ENCODE measurements at regions not wholly inside any gene's neighbourhood (a gene's known extent, or its start where the extent isn't known, plus 50 kb on each side); places are given as distances from the start of the nearest gene placed in this dataset.
"Not testable (repeated sequence)": the region's sequence is repeated elsewhere in the genome, so short reads cannot be mapped to it uniquely, and the experiment has no call there.

DNA sequence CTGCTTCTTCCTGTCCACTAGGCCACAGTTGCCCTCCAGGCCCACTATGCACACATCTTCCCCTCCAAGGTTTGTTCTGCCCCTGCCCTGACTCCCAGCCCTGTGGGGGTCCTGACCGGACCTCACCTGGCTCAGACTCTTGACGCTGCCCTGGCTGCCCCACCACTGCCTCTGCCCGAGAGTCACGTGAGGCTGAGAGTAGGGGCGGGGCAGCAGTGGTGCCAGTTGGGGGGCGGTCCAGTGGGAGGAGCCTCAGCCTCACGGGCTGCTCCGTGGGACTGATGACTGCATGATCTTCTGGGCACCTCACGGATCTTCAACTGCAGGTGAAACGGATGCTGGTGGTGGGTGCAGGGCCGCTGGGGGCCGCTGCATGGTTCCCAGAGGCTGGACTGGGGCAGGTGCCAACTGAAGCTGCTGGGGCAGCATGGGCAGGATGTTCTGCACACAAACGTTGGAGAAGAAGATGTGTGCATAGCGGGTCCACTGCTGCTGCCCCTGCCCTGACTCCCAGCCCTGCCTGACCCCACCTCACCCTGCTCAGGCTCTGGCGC is 77.6 kb downstream of the HHIPL2 start:
- not testable (repeated sequence) for H3K27me3 ChIP-seq (ENCODE audit: control insufficient read depth, insufficient read depth, low read length, poor library complexity, severe bottlenecking); H3K27ac ChIP-seq (ENCODE audit: insufficient read depth, low read depth, low read length, poor library complexity, severe bottlenecking); H3K4me1 ChIP-seq (ENCODE audit: control insufficient read depth, insufficient read depth, low read length); H3K9me3 ChIP-seq (ENCODE audit: control insufficient read depth, low read length); H3K36me3 ChIP-seq (ENCODE audit: control insufficient read depth, insufficient read depth, low read length); H3K4me3 ChIP-seq (ENCODE audit: insufficient read depth, low read depth, low read length)
- WGBS, 2 experiments: 85 to 89% methylated on average over 12 to 13 of the region's 15 CpGs

DNA sequence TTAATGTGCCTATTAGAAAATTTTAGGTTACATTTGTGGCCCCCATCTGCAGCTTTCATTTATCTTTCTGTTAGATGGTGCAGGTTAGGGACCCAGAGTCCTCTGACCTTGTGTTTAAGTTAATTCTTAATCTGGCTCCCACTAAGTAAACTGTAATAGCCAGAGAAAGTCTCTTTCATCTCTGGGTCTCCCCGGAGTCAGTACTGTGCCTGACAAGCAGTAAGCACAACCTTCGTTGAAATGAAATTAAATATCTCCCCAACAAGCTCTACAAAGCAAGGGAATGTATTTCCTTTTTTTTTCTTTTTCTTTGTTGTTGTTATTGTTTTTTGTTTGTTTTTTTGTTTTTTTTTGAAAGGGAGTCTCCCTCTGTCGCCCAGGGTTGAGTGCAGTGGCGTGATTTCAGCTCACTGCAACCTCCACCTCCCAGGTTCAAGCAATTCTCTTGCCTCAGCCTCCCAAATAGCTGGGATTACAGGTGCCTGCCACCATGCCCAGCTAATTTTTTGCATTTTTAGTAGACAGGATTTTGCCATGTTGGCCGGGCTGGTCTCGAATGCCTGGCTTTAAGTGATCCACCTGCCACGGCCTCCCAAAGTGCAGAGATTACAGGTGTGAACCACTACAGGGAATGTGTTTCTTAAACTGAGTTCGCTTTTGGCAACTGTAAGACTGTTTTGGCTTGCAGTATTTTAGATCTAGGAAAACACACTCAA is 81.6 kb downstream of the HHIPL2 start:
- WGBS, 2 experiments: 92 to 94% methylated on average over 8 of the region's 8 CpGs
- no peaks in the 10 kb centered on the region for H3K9me3 ChIP-seq (ENCODE audit: control insufficient read depth, low read length)
- no peaks in the 10 kb centered on the region for H3K4me1 ChIP-seq (ENCODE audit: control insufficient read depth, insufficient read depth, low read length)
- no peak overlapping the region for H3K4me3 ChIP-seq (ENCODE audit: insufficient read depth, low read depth, low read length)
- H3K27me3 ChIP-seq (ENCODE audit: control insufficient read depth, insufficient read depth, low read length, poor library complexity, severe bottlenecking): peaks cover 3% of the 10 kb centered on the region
- no peaks in the 10 kb centered on the region for H3K36me3 ChIP-seq (ENCODE audit: control insufficient read depth, insufficient read depth, low read length)
- H3K27ac ChIP-seq (ENCODE audit: insufficient read depth, low read depth, low read length, poor library complexity, severe bottlenecking): no peak overlapping the region

GRCh38 chr1:222465211-222466041 is 82.5 kb downstream of the HHIPL2 start:
- H3K27ac ChIP-seq (ENCODE audit: insufficient read depth, low read depth, low read length, poor library complexity, severe bottlenecking): peak overlapping the region; percentile 66
- peak overlapping the region; percentile 37 for H3K4me3 ChIP-seq (ENCODE audit: insufficient read depth, low read depth, low read length)
- whole genome bisulfite sequencing, 2 experiments: 6% methylated on average over 46 of the region's 46 CpGs
- H3K4me1 ChIP-seq (ENCODE audit: control insufficient read depth, insufficient read depth, low read length): no peaks in the 10 kb centered on the region
- peaks cover 3% of the 10 kb centered on the region for H3K27me3 ChIP-seq (ENCODE audit: control insufficient read depth, insufficient read depth, low read length, poor library complexity, severe bottlenecking)
- H3K9me3 ChIP-seq (ENCODE audit: control insufficient read depth, low read length): no peaks in the 10 kb centered on the region
- no peaks in the 10 kb centered on the region for H3K36me3 ChIP-seq (ENCODE audit: control insufficient read depth, insufficient read depth, low read length)

DNA sequence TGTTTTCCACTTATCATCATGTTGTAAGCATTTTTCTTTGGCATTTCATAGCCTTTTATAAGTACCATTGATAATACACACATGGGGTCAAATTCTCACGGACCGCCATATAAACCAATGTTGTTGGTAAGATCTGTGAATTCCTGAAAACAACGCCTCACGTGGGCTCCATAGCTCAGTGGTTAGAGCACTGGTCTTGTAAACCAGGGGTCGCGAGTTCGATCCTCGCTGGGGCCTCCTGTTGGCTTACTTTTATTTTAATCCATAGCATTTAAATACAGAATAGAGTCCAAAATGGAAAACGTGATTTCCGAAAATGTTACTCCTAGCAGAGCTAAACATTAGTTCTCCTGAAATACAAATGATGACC is 83.1 kb downstream of the HHIPL2 start:
- WGBS, 2 experiments: 16 to 18% methylated on average over 10 of the region's 10 CpGs
- no peaks in the 10 kb centered on the region for H3K4me1 ChIP-seq (ENCODE audit: control insufficient read depth, insufficient read depth, low read length)
- no peak overlapping the region for H3K27ac ChIP-seq (ENCODE audit: insufficient read depth, low read depth, low read length, poor library complexity, severe bottlenecking)
- H3K36me3 ChIP-seq (ENCODE audit: control insufficient read depth, insufficient read depth, low read length): no peaks in the 10 kb centered on the region
- no peaks in the 10 kb centered on the region for H3K9me3 ChIP-seq (ENCODE audit: control insufficient read depth, low read length)
- H3K4me3 ChIP-seq (ENCODE audit: insufficient read depth, low read depth, low read length): peak overlapping the region; percentile 31
- peaks cover 3% of the 10 kb centered on the region for H3K27me3 ChIP-seq (ENCODE audit: control insufficient read depth, insufficient read depth, low read length, poor library complexity, severe bottlenecking)

DNA sequence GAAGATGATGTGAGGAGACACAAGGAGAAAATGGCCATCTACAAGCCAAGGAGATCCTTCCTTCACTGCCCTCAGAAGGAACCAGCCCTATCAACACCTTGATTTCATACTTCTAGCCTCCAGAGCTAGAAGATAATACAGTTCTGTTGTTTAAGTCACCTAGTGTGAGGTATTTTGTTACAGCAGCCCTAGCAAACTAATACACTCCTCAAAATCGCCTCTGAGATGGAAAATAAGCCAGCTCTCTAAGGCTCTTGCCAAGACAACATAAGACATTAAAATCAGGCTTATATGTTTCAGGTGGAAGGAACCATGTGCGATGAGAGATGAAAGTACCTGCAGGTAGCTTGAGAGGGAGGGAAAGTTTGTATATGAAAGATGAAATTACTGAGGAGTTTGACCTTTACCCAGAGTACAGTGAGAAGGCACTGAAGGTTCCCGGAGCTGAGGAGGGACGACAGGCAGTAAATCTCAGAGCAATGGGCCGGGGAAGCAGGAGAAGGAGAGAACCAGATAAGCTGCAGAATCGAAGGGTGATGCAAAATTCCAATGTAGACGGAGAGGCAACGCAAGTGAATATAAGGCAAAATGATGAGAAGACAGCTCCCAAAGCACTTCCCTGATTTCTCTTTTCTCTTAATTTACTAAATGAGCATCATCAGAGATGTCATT is 84.7 kb downstream of the HHIPL2 start:
- peaks cover 3% of the 10 kb centered on the region for H3K27me3 ChIP-seq (ENCODE audit: control insufficient read depth, insufficient read depth, low read length, poor library complexity, severe bottlenecking)
- H3K27ac ChIP-seq (ENCODE audit: insufficient read depth, low read depth, low read length, poor library complexity, severe bottlenecking): no peak overlapping the region
- H3K4me3 ChIP-seq (ENCODE audit: insufficient read depth, low read depth, low read length): no peak overlapping the region
- H3K9me3 ChIP-seq (ENCODE audit: control insufficient read depth, low read length): no peaks in the 10 kb centered on the region
- WGBS, 2 experiments: 88 to 94% methylated on average over 8 of the region's 8 CpGs
- H3K36me3 ChIP-seq (ENCODE audit: control insufficient read depth, insufficient read depth, low read length): no peaks in the 10 kb centered on the region
- H3K4me1 ChIP-seq (ENCODE audit: control insufficient read depth, insufficient read depth, low read length): no peaks in the 10 kb centered on the region

GRCh38 chr1:222462601-222463000 is 85.3 kb downstream of the HHIPL2 start:
- no peaks in the 10 kb centered on the region for H3K9me3 ChIP-seq (ENCODE audit: control insufficient read depth, low read length)
- H3K27me3 ChIP-seq (ENCODE audit: control insufficient read depth, insufficient read depth, low read length, poor library complexity, severe bottlenecking): peaks cover 3% of the 10 kb centered on the region

DNA sequence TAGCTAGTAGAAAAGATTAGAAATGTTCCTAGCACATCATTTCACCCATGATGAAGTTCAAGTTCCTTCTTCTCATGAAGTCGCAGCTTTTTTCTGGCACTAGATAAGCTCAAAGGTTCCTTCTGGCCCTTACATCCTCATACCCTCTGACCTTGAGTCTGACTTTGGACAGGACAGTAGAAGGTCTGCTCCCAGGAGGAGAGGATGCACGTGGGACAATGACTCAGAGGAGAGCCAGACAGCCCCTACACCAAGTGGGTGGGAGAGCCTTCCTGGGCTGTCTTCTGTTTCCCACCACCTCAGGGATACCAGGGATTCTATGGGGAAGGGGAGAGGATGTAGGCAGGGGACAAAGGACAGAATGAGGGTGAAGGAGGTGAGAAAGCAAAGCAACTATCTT is 86.0 kb downstream of the HHIPL2 start:
- Histone ChIP-seq H3K4me1 (ENCODE audit: control insufficient read depth, insufficient read depth, low read length) (no peaks in the 10 kb centered on the region), H3K27ac (ENCODE audit: insufficient read depth, low read depth, low read length, poor library complexity, severe bottlenecking) (no peak overlapping the region), H3K36me3 (ENCODE audit: control insufficient read depth, insufficient read depth, low read length) (no peaks in the 10 kb centered on the region), H3K27me3 (ENCODE audit: control insufficient read depth, insufficient read depth, low read length, poor library complexity, severe bottlenecking) (no peaks in the 10 kb centered on the region), H3K9me3 (ENCODE audit: control insufficient read depth, low read length) (no peaks in the 10 kb centered on the region), H3K4me3 (ENCODE audit: insufficient read depth, low read depth, low read length) (no peak overlapping the region)
- WGBS, 2 experiments: 71 to 83% methylated on average over 2 of the region's 2 CpGs

More at GRCh38 chr1:222462601-222463000, 85.3 kb downstream of the HHIPL2 start:
- Histone ChIP-seq H3K4me3 (ENCODE audit: insufficient read depth, low read depth, low read length) (no peak overlapping the region), H3K27ac (ENCODE audit: insufficient read depth, low read depth, low read length, poor library complexity, severe bottlenecking) (no peak overlapping the region), H3K36me3 (ENCODE audit: control insufficient read depth, insufficient read depth, low read length) (no peaks in the 10 kb centered on the region), H3K4me1 (ENCODE audit: control insufficient read depth, insufficient read depth, low read length) (no peaks in the 10 kb centered on the region)
- 72 to 85% methylated on average over 2 of the region's 2 CpGs for WGBS, 2 experiments

DNA sequence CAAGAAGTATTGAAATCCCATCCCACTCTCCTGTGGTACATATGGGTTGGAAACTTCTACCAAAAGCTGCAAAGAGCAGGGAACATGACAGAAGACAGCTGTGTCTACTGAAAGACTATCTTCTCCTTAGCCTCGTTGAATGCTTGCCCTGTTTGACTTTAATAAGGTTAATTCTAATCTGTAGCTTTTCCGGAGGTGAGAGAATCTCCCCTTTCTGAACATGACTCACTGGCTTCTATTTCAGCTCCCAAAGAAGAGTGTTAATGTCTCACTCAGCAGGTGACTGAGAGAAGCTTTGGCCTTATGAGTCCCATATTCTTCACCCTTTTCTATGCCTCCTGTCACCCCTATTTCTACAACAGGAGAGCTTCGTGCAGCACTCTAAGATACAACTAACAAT is 88.3 kb downstream of the HHIPL2 start:
- WGBS, 2 experiments: 81 to 86% methylated on average over 3 of the region's 3 CpGs
- Histone ChIP-seq H3K9me3 (ENCODE audit: control insufficient read depth, low read length) (no peaks in the 10 kb centered on the region), H3K36me3 (ENCODE audit: control insufficient read depth, insufficient read depth, low read length) (no peaks in the 10 kb centered on the region), H3K27ac (ENCODE audit: insufficient read depth, low read depth, low read length, poor library complexity, severe bottlenecking) (no peak overlapping the region), H3K4me1 (ENCODE audit: control insufficient read depth, insufficient read depth, low read length) (no peaks in the 10 kb centered on the region), H3K4me3 (ENCODE audit: insufficient read depth, low read depth, low read length) (no peak overlapping the region), H3K27me3 (ENCODE audit: control insufficient read depth, insufficient read depth, low read length, poor library complexity, severe bottlenecking) (no peaks in the 10 kb centered on the region)

DNA sequence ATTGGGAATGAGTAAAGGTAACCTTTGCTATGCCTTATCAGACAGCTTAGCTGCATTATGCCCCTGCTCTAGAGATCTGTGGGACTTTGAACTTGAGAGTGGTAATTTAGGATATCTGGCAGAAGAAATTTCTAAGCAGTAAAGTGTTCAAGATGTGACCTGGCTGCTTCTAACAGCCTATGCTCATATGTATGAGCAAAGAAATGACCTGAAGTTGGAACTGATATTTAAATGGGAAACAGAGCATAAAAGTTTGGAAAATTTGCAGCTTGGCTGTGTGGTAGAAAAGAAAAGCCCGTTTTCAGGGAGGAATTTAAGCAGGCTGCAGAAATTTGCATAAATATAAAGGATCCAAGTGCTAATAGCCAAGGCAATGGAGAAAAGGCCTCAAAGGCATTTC is 90.4 kb downstream of the HHIPL2 start:
- Histone ChIP-seq H3K27ac (ENCODE audit: insufficient read depth, low read depth, low read length, poor library complexity, severe bottlenecking) (no peak overlapping the region), H3K4me1 (ENCODE audit: control insufficient read depth, insufficient read depth, low read length) (no peaks in the 10 kb centered on the region), H3K36me3 (ENCODE audit: control insufficient read depth, insufficient read depth, low read length) (no peaks in the 10 kb centered on the region), H3K4me3 (ENCODE audit: insufficient read depth, low read depth, low read length) (no peak overlapping the region), H3K9me3 (ENCODE audit: control insufficient read depth, low read length) (no peaks in the 10 kb centered on the region), H3K27me3 (ENCODE audit: control insufficient read depth, insufficient read depth, low read length, poor library complexity, severe bottlenecking) (no peaks in the 10 kb centered on the region)
- WGBS, 2 experiments: 84 to 87% methylated on average over 1 of the region's 1 CpG

GRCh38 chr1:222457084-222457483 is 90.8 kb downstream of the HHIPL2 start:
- no peaks in the 10 kb centered on the region for H3K27me3 ChIP-seq (ENCODE audit: control insufficient read depth, insufficient read depth, low read length, poor library complexity, severe bottlenecking)
- WGBS, 2 experiments: 90 to 97% methylated on average over 1 of the region's 1 CpG

More at GRCh38 chr1:222457084-222457483, 90.8 kb downstream of the HHIPL2 start:
- Histone ChIP-seq H3K4me1 (ENCODE audit: control insufficient read depth, insufficient read depth, low read length) (no peaks in the 10 kb centered on the region), H3K9me3 (ENCODE audit: control insufficient read depth, low read length) (no peaks in the 10 kb centered on the region), H3K36me3 (ENCODE audit: control insufficient read depth, insufficient read depth, low read length) (no peaks in the 10 kb centered on the region), H3K4me3 (ENCODE audit: insufficient read depth, low read depth, low read length) (no peak overlapping the region), H3K27ac (ENCODE audit: insufficient read depth, low read depth, low read length, poor library complexity, severe bottlenecking) (no peak overlapping the region)
